H9 (cell line): ENCODE measurements at regions not wholly inside any gene's neighbourhood (a gene's known extent, or its start where the extent isn't known, plus 50 kb on each side); places are given as distances from the start of the nearest gene placed in this dataset.

Experiments
- DNase-seq: peaks from one replicate; pipeline ENCODE4 v3.0.0-alpha.2; 2017
- H2AFZ ChIP-seq: one replicate; pipeline ENCODE4 v1.6.1; 2013; ENCODE audit warnings: mild to moderate bottlenecking, low read length, control low read depth, moderate library complexity
- H2AK5ac ChIP-seq: 2 replicates; pipeline ENCODE4 v1.6.1; 2013; ENCODE audit warnings: low read length, control low read depth, mixed read lengths; ENCODE audit not compliant: insufficient read length
- H2BK120ac ChIP-seq: one replicate; pipeline ENCODE4 v1.6.1; 2013; ENCODE audit warnings: low read depth, mild to moderate bottlenecking, low read length, control low read depth, inconsistent platforms; ENCODE audit not compliant: poor library complexity, severe bottlenecking
- H2BK12ac ChIP-seq: 2 replicates; pipeline ENCODE4 v1.6.1; 2013; ENCODE audit warnings: low read length, control low read depth, mixed read lengths, low read depth; ENCODE audit not compliant: insufficient read length
- H2BK15ac ChIP-seq: 2 replicates; pipeline ENCODE4 v1.6.1; 2013; ENCODE audit warnings: low read depth, low read length, control low read depth
- H2BK20ac ChIP-seq: one replicate; pipeline ENCODE4 v1.6.1; 2013; ENCODE audit warnings: low read depth, mild to moderate bottlenecking, low read length, control low read depth, inconsistent platforms; ENCODE audit not compliant: poor library complexity, severe bottlenecking
- H2BK5ac ChIP-seq: 2 replicates; pipeline ENCODE4 v1.6.1; 2013; ENCODE audit warnings: low read length, control low read depth, mixed read lengths; ENCODE audit not compliant: insufficient read length
- H3K14ac ChIP-seq: 2 replicates; pipeline ENCODE4 v1.6.1; 2013; ENCODE audit warnings: low read length, control low read depth; ENCODE audit not compliant: insufficient read depth
- H3K18ac ChIP-seq: 2 replicates; pipeline ENCODE4 v1.6.1; 2013; ENCODE audit warnings: low read depth, mild to moderate bottlenecking, mixed read lengths, low read length, control low read depth; ENCODE audit not compliant: insufficient read length
- H3K23ac ChIP-seq: 2 replicates; pipeline ENCODE4 v1.6.1; 2013; ENCODE audit warnings: low read length, control low read depth, mixed read lengths, low read depth; ENCODE audit not compliant: insufficient read length
- H3K23me2 ChIP-seq: 2 replicates; pipeline ENCODE4 v1.6.1; 2013; ENCODE audit warnings: low read depth, mild to moderate bottlenecking, mixed read lengths, low read length, control low read depth; ENCODE audit not compliant: insufficient read length, poor library complexity, severe bottlenecking
- H3K27ac ChIP-seq: 2 replicates; pipeline ENCODE4 v1.5.1; 2013; ENCODE audit warnings: low read length, control low read depth, mixed read lengths, low read depth; ENCODE audit not compliant: insufficient read length
- H3K27me3 ChIP-seq: 2 replicates; pipeline ENCODE4 v1.6.1; 2013; ENCODE audit warnings: low read length, control low read depth, inconsistent platforms; ENCODE audit not compliant: insufficient read depth
- H3K4ac ChIP-seq: 2 replicates; pipeline ENCODE4 v1.6.1; 2013; ENCODE audit warnings: low read depth, mild to moderate bottlenecking, control low read depth, inconsistent platforms, low read length, moderate library complexity
- H3K4me1 ChIP-seq: 2 replicates; pipeline ENCODE4 v1.6.1; 2013; ENCODE audit warnings: low read length, control low read depth, inconsistent platforms; ENCODE audit not compliant: insufficient read depth
- H3K4me2 ChIP-seq: 2 replicates; pipeline ENCODE4 v1.6.1; 2013; ENCODE audit warnings: low read length, control low read depth, mixed read lengths; ENCODE audit not compliant: insufficient read length, insufficient read depth
- H3K56ac ChIP-seq: 2 replicates; pipeline ENCODE4 v1.6.1; 2013; ENCODE audit warnings: low read depth, mild to moderate bottlenecking, mixed read lengths, low read length, control low read depth; ENCODE audit not compliant: insufficient read length
- H3K79me1 ChIP-seq: 2 replicates; pipeline ENCODE4 v1.6.1; 2013; ENCODE audit warnings: low read depth, mild to moderate bottlenecking, moderate library complexity, low read length, control low read depth, inconsistent platforms; ENCODE audit not compliant: insufficient read depth, poor library complexity, severe bottlenecking
- H3K79me2 ChIP-seq: 2 replicates; pipeline ENCODE4 v1.6.1; 2013; ENCODE audit warnings: low read length, control low read depth, inconsistent platforms; ENCODE audit not compliant: insufficient read depth
- H3K9ac ChIP-seq: 2 replicates; pipeline ENCODE4 v1.6.1; 2013; ENCODE audit warnings: low read length, control low read depth, mixed read lengths; ENCODE audit not compliant: insufficient read length; ENCODE audit errors: extremely low read depth
- H3K9me3 ChIP-seq: one replicate; pipeline ENCODE4 v1.6.1; 2013; ENCODE audit warnings: low read depth, low read length, inconsistent platforms; ENCODE audit not compliant: control insufficient read depth
- H3T11ph ChIP-seq: one replicate; pipeline ENCODE4 v1.6.1; 2013; ENCODE audit warnings: mild to moderate bottlenecking, low read length, control low read depth, inconsistent platforms
- H4K20me1 ChIP-seq: one replicate; pipeline ENCODE4 v1.6.1; 2013; ENCODE audit not compliant: control insufficient read depth, insufficient read length, insufficient read depth
- H4K5ac ChIP-seq: 2 replicates; pipeline ENCODE4 v1.6.1; 2013; ENCODE audit warnings: low read depth, mild to moderate bottlenecking, mixed read lengths, low read length, control low read depth; ENCODE audit not compliant: insufficient read length
- H4K8ac ChIP-seq: replicated peaks from 2 replicates; pipeline ENCODE4 v1.6.1; 2013; ENCODE audit warnings: low read length, control low read depth, mixed read lengths, low read depth; ENCODE audit not compliant: insufficient read length
- H4K91ac ChIP-seq: 2 replicates; pipeline ENCODE4 v1.6.1; 2013; ENCODE audit warnings: low read depth, mild to moderate bottlenecking, moderate library complexity, mixed read lengths, low read length, control low read depth; ENCODE audit not compliant: insufficient read length
- H3K27ac Mint-ChIP-seq, 3 experiments: 2 replicates in 2 of 3; 3 replicates in 1 of 3; pipeline ENCODE4 v1.8.0; 2020 to 2021; ENCODE audit warnings: mixed read lengths in 3 of 3, mild to moderate bottlenecking in 1 of 3, moderate library complexity in 1 of 3
- H3K27me3 Mint-ChIP-seq: 2 replicates; pipeline ENCODE4 v1.8.0; 2021; ENCODE audit warnings: low read depth, mild to moderate bottlenecking, moderate library complexity, mixed read lengths
- H3K36me3 Mint-ChIP-seq, 3 experiments: 2 replicates in 2 of 3; 3 replicates in 1 of 3; pipeline ENCODE4 v1.8.0; 2020 to 2021; ENCODE audit warnings: low read depth in 3 of 3, mixed read lengths in 3 of 3; ENCODE audit not compliant: insufficient read depth in 1 of 3
- H3K4me1 Mint-ChIP-seq, 2 experiments: 2 replicates each; pipeline ENCODE4 v1.8.0; 2020; ENCODE audit warnings: mixed read lengths in 2 of 2
- H3K4me3 Mint-ChIP-seq, 2 experiments: 2 replicates in 1 of 2; 3 replicates in 1 of 2; pipeline ENCODE4 v1.8.0; 2020 to 2021; ENCODE audit warnings: mild to moderate bottlenecking in 2 of 2, mixed read lengths in 2 of 2, moderate library complexity in 1 of 2
- H3K9me3 Mint-ChIP-seq, 2 experiments: 2 replicates in 1 of 2; 3 replicates in 1 of 2; pipeline ENCODE4 v1.8.0; 2020; ENCODE audit warnings: mild to moderate bottlenecking in 2 of 2, mixed read lengths in 2 of 2, moderate library complexity in 1 of 2
- WGBS: extraction: QIAGEN DNeasy Blood & Tissue Kit; methylation state at CpG from one replicate; pipeline ENCODE4 v1.1.7; 2013; ENCODE audit warnings: missing lambda C conversion rate, low lambda C conversion rate, mixed read lengths; ENCODE audit not compliant: insufficient read length; ENCODE audit errors: extremely low coverage; 5-methylcytosine and 5-hydroxymethylcytosine counted together
- TF ChIP-seq, protein P1 (sequence below): fragments of 200-600 bp; sonication (generic); conservative IDR thresholded peaks from 3 replicates; pipeline ENCODE4 v1.8.0; 2021; ENCODE audit warnings: antibody characterized with exemption, mild to moderate bottlenecking

DNA sequence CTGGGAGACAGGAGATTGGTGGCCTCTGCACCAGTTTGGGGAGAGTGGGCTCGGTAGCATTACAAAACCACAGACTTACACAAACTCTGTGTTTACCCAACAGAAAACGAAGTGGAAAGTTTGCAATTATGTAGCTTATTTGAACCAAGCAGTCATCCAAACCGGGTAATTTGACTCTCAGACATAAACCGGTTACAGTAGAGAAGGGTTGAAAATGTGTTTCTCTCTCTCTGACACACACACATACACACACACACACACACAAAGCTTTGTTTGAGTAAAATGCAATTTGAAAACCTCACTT lies 97.1 kb upstream of the ZNF608 start:
- Histone ChIP-seq H3K23me2 (no peaks in the 10 kb centered on the region), H3K4me1 (no peaks in the 10 kb centered on the region), H2BK5ac (no peak overlapping the region), H2BK12ac (no peak overlapping the region), H3K79me1 (no peaks in the 10 kb centered on the region), H3K9me3 (no peaks in the 10 kb centered on the region), H2AK5ac (no peak overlapping the region), H3K56ac (no peak overlapping the region), H3K23ac (no peak overlapping the region), H4K20me1 (no peaks in the 10 kb centered on the region), H3K9ac (no peak overlapping the region), H2BK120ac (no peak overlapping the region), H3K79me2 (no peaks in the 10 kb centered on the region), H2BK15ac (no peak overlapping the region), H3T11ph (no peak overlapping the region), H4K5ac (no peak overlapping the region), H4K91ac (no peak overlapping the region), H3K14ac (no peak overlapping the region), H3K27me3 (no peaks in the 10 kb centered on the region), H3K18ac (no peak overlapping the region), H4K8ac (no peak overlapping the region), H3K27ac (no peak overlapping the region), H3K4me2 (no peak overlapping the region), H2AFZ (no peak overlapping the region), H2BK20ac (no peak overlapping the region), H3K4ac (no peak overlapping the region)
- no peak for DNase-seq
- Mint-ChIP-seq H3K27me3 (no peaks in the 10 kb centered on the region), H3K27ac (no peak overlapping the region), H3K36me3 (peaks cover 0 to 4% (median 2%) of the 10 kb centered on the region in 3 experiments; a peak in 4 of 7 replicates), H3K4me1 (peaks cover 2 to 3% of the 10 kb centered on the region in 2 experiments; a peak in 2 of 4 replicates), H3K4me3 (no peak overlapping the region), H3K9me3 (no peaks in the 10 kb centered on the region)
- WGBS: no CpG with 5 or more reads among the region's 4 CpGs
- TF ChIP-seq, protein P1, sequence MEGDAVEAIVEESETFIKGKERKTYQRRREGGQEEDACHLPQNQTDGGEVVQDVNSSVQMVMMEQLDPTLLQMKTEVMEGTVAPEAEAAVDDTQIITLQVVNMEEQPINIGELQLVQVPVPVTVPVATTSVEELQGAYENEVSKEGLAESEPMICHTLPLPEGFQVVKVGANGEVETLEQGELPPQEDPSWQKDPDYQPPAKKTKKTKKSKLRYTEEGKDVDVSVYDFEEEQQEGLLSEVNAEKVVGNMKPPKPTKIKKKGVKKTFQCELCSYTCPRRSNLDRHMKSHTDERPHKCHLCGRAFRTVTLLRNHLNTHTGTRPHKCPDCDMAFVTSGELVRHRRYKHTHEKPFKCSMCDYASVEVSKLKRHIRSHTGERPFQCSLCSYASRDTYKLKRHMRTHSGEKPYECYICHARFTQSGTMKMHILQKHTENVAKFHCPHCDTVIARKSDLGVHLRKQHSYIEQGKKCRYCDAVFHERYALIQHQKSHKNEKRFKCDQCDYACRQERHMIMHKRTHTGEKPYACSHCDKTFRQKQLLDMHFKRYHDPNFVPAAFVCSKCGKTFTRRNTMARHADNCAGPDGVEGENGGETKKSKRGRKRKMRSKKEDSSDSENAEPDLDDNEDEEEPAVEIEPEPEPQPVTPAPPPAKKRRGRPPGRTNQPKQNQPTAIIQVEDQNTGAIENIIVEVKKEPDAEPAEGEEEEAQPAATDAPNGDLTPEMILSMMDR: no peak
